Gastrocnemius medialis (tissue), 4 donors: ENCODE measurements at regions not wholly inside any gene's neighbourhood (a gene's known extent, or its start where the extent isn't known, plus 50 kb on each side); places are given as distances from the start of the nearest gene placed in this dataset.

Source experiments
- CTCF ChIP-seq, 5 experiments: fragments of 450-650 bp in 3 of 5; fragments of 200-600 bp in 2 of 5; sonication (generic) in 2 of 5; IDR thresholded peaks in 4 of 5; conservative IDR thresholded peaks in 1 of 5; 1 replicate in 4 of 5; 2 replicates in 1 of 5; pipeline ENCODE4 v1.5.1; 2016 to 2019; ENCODE audit warnings: antibody characterized with exemption in 5 of 5, mild to moderate bottlenecking in 3 of 5, moderate library complexity in 3 of 5
- POLR2A ChIP-seq, 2 donors: fragments of 450-650 bp; IDR thresholded peaks; one replicate each; pipeline ENCODE4 v1.6.1; 2017; ENCODE audit warnings: antibody characterized with exemption in 2 of 2, mild to moderate bottlenecking in 2 of 2, moderate library complexity in 2 of 2

GRCh38 chr14:25518364-25518763, 468.4 kb upstream of the STXBP6 start:
- no peak for TF ChIP-seq CTCF (IDR thresholded peaks at IDR 0.05 in 4 of 5, conservative IDR thresholded peaks at IDR 0.05 in 1 of 5)
- TF ChIP-seq POLR2A (IDR thresholded peaks at IDR 0.05) = no peak
